ENCODE measurements at regions not wholly inside any gene's neighbourhood (a gene's known extent, or its start where the extent isn't known, plus 50 kb on each side); places are given as distances from the start of the nearest gene placed in this dataset.

- Histone ChIP-seq H3K79me2 (ENCODE audit: control insufficient read depth, insufficient read depth, low read length) (no peaks in the 10 kb centered on the region), H2AFZ (ENCODE audit: low read depth, low read length) (no peak overlapping the region), H3K27me3 (ENCODE audit: control insufficient read depth in 2 of 2, insufficient read depth in 2 of 2, low read length in 2 of 2) (no peaks in the 10 kb centered on the region), H3K27ac (ENCODE audit: extremely low read depth, low read depth, low read length) (no peak overlapping the region), H3K9me1 (ENCODE audit: control insufficient read depth, insufficient read depth, low read length) (no peaks in the 10 kb centered on the region), H4K20me1 (replicated peaks; ENCODE audit: control insufficient read depth, insufficient read depth, low read length) (no peaks in the 10 kb centered on the region), H3K4me1 (replicated peaks in 1 of 2; ENCODE audit: control insufficient read depth in 2 of 2, insufficient read depth in 2 of 2, low read length in 2 of 2) (no peaks in the 10 kb centered on the region), H3K36me3 (ENCODE audit: control insufficient read depth, insufficient read depth, low read length) (no peaks in the 10 kb centered on the region), H3K9ac (ENCODE audit: insufficient read depth in 1 of 2, low read depth in 2 of 2, low read length in 2 of 2) (no peak overlapping the region), H3K9me3 (replicated peaks; ENCODE audit: control insufficient read depth, insufficient read depth, low read depth, low read length) (no peaks in the 10 kb centered on the region), H3K4me2 (ENCODE audit: insufficient read depth, low read length) (no peak overlapping the region), H3K4me3 (no peak overlapping the region)
- ATAC-seq: no peak
- WGBS (ENCODE audit: insufficient coverage, low coverage, missing lambda C conversion rate): 0% methylated on average over 4 of the region's 6 CpGs
- no peak for DNase-seq (ENCODE audit: extremely low read depth in 1 of 4, low spot score in 3 of 4)
- no TSS peak for BruUV-seq (replicated peaks)
- no peak for FAIRE-seq
- TF ChIP-seq ZNF197 (CRISPR knock-in tag; IDR thresholded peaks at IDR 0.05; ENCODE audit: low read depth): no peak
- no peak for TF ChIP-seq NFATC3 (IDR thresholded peaks at IDR 0.05)
- TF ChIP-seq MTA2 (IDR thresholded peaks at IDR 0.05; ENCODE audit: low read depth): no peak
- in situ Hi-C loops (cut with MboI): no loop called here
- ChIA-PET POLR2A (no interaction called here), CTCF (ENCODE audit: low intra/inter-chr PET ratio) (no interaction called here)
- intact Hi-C loops (cut with micrococcal nuclease): no loop called here
These were observed 582.5 kb upstream of the MGMT start for GRCh38 chr10:128884496-128885072.

GRCh38 chr10:128885573-128886555, 581.2 kb upstream of the MGMT start:
- Histone ChIP-seq H3K27ac (ENCODE audit: extremely low read depth, low read depth, low read length) (no peak overlapping the region), H4K20me1 (replicated peaks; ENCODE audit: control insufficient read depth, insufficient read depth, low read length) (no peaks in the 10 kb centered on the region), H3K36me3 (ENCODE audit: control insufficient read depth, insufficient read depth, low read length) (no peaks in the 10 kb centered on the region), H3K9me1 (ENCODE audit: control insufficient read depth, insufficient read depth, low read length) (no peaks in the 10 kb centered on the region), H3K4me3 (no peak overlapping the region), H3K79me2 (ENCODE audit: control insufficient read depth, insufficient read depth, low read length) (no peaks in the 10 kb centered on the region), H2AFZ (ENCODE audit: low read depth, low read length) (no peak overlapping the region), H3K9me3 (replicated peaks; ENCODE audit: control insufficient read depth, insufficient read depth, low read depth, low read length) (no peaks in the 10 kb centered on the region), H3K27me3 (ENCODE audit: control insufficient read depth in 2 of 2, insufficient read depth in 2 of 2, low read length in 2 of 2) (no peaks in the 10 kb centered on the region), H3K4me1 (replicated peaks in 1 of 2; ENCODE audit: control insufficient read depth in 2 of 2, insufficient read depth in 2 of 2, low read length in 2 of 2) (no peaks in the 10 kb centered on the region), H3K4me2 (ENCODE audit: insufficient read depth, low read length) (no peak overlapping the region), H3K9ac (ENCODE audit: insufficient read depth in 1 of 2, low read depth in 2 of 2, low read length in 2 of 2) (no peak overlapping the region)
- intact Hi-C loops (cut with micrococcal nuclease) (no loop called here), in situ Hi-C loops (cut with MboI) (no loop called here)
- no TSS peak for BruUV-seq (replicated peaks)
- CTCF ChIA-PET (ENCODE audit: low intra/inter-chr PET ratio): no interaction called here
- FAIRE-seq (no peak), DNase-seq (ENCODE audit: extremely low read depth in 1 of 4, low spot score in 3 of 4) (no peak), ATAC-seq (no peak)
- POLR2A ChIA-PET: interaction anchor here (0.5 kb wide), 1 partner anchor 80 kb away, joined by 3 read pairs; no protein-coding TSS in a partner anchor
- 3% methylated on average over 13 of the region's 22 CpGs for WGBS (ENCODE audit: insufficient coverage, low coverage, missing lambda C conversion rate)
- TF ChIP-seq GATA2 (CRISPR knock-in tag; IDR thresholded peaks at IDR 0.05) (no peak), HNRNPL (IDR thresholded peaks at IDR 0.05; ENCODE audit: low read depth, low read length) (no peak), CBX5 (IDR thresholded peaks at IDR 0.05; ENCODE audit: borderline replicate concordance, low read depth) (no peak), RBM14 (IDR thresholded peaks at IDR 0.05; ENCODE audit: borderline replicate concordance, insufficient read depth, low read depth, low read length) (no peak), ZNF239 (CRISPR knock-in tag; IDR thresholded peaks at IDR 0.05) (no peak), ATF6 (CRISPR knock-in tag; IDR thresholded peaks at IDR 0.05) (no peak), BCL6 (CRISPR knock-in tag; IDR thresholded peaks at IDR 0.05) (no peak), ZNF589 (CRISPR knock-in tag; IDR thresholded peaks at IDR 0.05; ENCODE audit: low read depth) (no peak), DMBX1 (CRISPR knock-in tag; IDR thresholded peaks at IDR 0.05; ENCODE audit: borderline replicate concordance) (no peak), ZNF444 (CRISPR knock-in tag; IDR thresholded peaks at IDR 0.05) (no peak), RBFOX2 (IDR thresholded peaks at IDR 0.05; ENCODE audit: low read depth, low read length) (no peak), ZNF561 (CRISPR knock-in tag; conservative IDR thresholded peaks at IDR 0.05) (no peak)

Data from K562 (cell line).